ENCODE measurements at regions not wholly inside any gene's neighbourhood (a gene's known extent, or its start where the extent isn't known, plus 50 kb on each side); places are given as distances from the start of the nearest gene placed in this dataset.

- in situ Hi-C loops (cut with HindIII; ENCODE audit: low sequenced_read_pairs) = no loop called here
Measured at GRCh38 chr6:2505624-2506023, 245.1 kb downstream of the MYLK4 start.

- in situ Hi-C loops (cut with HindIII; ENCODE audit: low sequenced_read_pairs) = no loop called here
Measured at GRCh38 chr6:2504495-2505064, 246.1 kb downstream of the MYLK4 start.

GRCh38 chr6:2503816-2504494, 246.8 kb downstream of the MYLK4 start:
- in situ Hi-C loops (cut with HindIII; ENCODE audit: low sequenced_read_pairs) = no loop called here

DNA sequence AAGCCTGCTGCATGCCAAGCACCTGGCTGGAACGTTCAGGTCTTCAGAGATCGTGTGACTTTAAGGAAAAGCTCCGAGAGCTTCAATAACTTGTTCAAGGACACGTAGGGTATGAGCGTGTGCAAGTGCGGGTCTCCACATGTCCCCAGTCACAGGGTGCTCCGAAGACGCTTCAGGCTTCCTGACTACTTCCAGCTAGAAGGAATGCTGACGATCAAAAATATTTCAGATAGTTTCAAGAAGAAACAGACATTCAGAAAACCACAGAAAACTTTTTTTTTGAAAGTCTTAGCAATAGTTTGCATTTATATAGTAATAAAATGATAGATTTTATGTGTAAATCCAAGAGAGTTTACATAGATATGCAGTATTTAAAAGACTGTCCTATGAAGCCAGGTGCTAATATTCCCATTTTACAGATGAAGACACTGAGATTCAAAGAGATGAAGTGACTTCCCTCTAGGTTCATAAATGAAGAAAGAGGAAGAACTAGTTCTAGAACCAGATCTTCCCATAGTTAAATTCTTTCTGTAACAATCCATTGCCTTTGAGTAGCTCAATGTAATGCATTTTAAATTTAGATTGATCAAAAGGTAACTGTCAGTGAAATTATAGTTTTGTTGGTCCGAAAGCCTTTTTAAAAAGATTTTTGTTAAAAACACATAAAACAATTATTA, 247.6 kb downstream of the MYLK4 start:
- in situ Hi-C loops (cut with HindIII; ENCODE audit: low sequenced_read_pairs) = no loop called here

- in situ Hi-C loops (cut with HindIII; ENCODE audit: low sequenced_read_pairs) = no loop called here
Measured at GRCh38 chr6:2502096-2502997, 248.4 kb downstream of the MYLK4 start.

DNA sequence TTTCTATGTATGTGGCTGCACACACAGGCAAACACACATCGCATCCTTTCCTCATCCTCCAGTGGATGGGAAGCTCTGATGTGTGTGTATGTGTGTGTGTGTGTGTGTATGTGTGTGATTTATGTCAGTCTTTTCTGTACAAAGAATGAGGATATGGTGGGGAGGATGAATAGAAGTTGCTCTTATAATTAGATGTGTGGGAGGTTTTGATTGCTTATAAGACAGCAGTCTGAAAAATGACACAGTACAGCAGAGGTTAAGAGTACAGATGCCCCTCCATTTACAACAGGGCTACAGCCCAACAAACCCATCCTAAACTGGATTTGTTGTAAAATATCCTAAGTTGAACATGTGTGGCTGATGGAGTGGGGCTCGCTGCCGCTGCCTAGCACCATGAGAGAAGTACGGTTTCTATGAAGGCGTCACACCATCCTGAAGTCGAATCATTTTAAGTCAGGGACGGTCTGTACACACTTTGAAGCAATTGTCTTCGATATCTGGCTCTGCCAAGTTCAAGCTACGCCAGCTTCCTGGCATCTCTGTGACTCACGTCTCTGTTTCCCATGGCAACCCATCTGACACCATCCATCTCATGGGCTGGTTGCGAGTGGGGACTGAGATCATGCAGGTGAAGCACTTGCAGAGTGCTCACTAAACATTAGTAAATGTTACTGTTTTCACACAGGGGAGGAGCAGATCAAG, 252.6 kb downstream of the MYLK4 start:
- in situ Hi-C loops (cut with HindIII; ENCODE audit: low sequenced_read_pairs) = no loop called here

DNA sequence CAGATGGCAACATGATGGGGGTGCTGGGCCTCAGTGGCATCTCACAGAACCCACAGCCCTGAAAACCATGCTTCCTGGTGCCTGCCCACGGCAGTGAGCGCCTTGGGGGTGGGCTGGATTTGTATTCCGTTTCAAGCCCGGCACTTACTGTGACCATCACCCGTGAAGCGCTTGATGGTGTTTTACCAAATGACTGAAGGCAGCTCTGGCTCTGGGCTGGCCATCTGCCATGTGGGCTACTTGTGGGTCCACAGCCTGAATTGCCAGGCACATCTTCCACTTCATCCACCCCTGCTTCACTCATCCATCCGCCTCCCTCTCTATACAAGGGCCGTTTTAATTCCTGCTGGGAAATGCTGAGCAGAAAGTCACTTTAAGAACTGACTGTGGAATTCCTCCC, 250.9 kb upstream of the GMDS start:
- in situ Hi-C loops (cut with HindIII; ENCODE audit: low sequenced_read_pairs) = no loop called here

- in situ Hi-C loops (cut with HindIII; ENCODE audit: low sequenced_read_pairs) = no loop called here
Measured at GRCh38 chr6:2492686-2493523, 247.5 kb upstream of the GMDS start.

DNA sequence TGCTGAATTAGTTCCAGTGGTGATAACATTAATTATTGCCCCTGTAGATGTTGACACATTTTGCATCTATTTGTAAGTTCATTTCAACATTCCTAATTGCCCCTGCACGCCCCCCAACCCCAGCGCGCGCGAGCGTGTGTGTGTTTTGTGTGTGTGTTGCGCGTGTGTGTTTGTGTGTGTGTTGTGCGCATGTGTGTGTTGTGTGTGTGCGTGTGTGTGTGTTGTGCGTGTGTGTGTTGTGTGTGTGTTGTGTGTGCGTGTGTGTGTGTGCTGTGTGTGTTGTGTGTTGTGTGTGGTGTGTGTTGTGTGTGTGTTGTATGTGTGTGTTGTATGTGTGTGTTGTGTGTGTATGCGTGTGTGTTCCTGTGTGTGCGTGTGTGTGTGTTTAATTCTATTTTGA, 245.7 kb upstream of the GMDS start:
- in situ Hi-C loops (cut with HindIII; ENCODE audit: low sequenced_read_pairs) = no loop called here

DNA sequence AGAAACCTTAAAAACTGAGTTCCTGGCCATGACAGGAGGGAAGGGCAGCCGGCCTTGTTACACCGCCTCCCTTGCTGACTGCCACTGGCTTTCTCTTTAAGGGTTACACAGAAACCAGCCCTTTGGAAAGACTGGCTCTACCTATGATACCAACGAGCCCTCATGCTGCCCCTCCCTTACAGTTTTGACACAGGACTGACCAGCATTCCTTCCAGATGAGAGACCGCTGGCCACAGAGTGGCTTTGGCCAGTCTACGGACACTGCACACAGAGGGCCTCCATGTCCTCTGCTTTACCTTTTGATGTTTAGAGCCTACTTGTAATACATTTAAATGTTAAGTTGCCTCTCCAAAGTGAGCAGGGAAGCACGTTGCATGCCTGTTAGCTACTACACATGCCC, 243.2 kb upstream of the GMDS start:
- in situ Hi-C loops (cut with HindIII; ENCODE audit: low sequenced_read_pairs) = no loop called here

DNA sequence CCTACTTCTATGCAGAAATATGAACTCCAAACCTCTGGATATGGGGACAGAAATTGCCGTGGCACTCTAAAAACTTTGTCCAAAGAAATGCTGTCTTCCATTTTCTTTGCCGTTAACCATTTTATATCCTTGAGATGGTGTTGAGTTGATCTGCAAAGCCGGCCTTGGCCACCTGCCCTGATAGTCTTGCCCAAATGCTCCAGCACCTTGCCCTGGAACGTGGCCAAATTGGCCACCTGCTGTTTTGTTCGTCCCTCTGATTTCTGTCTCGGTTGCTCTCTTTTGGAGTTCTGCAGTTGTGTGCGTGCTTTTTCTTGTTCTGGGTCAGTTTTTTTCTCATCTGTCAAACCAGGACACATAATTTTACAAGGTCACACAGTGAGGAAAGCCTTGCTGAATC, 239.7 kb upstream of the GMDS start:
- in situ Hi-C loops (cut with HindIII; ENCODE audit: low sequenced_read_pairs) = no loop called here

GRCh38 chr6:2482773-2483172, 237.4 kb upstream of the GMDS start:
- in situ Hi-C loops (cut with HindIII; ENCODE audit: low sequenced_read_pairs) = no loop called here

- in situ Hi-C loops (cut with HindIII; ENCODE audit: low sequenced_read_pairs) = no loop called here
Measured at GRCh38 chr6:2481307-2481706, 235.9 kb upstream of the GMDS start.

DNA sequence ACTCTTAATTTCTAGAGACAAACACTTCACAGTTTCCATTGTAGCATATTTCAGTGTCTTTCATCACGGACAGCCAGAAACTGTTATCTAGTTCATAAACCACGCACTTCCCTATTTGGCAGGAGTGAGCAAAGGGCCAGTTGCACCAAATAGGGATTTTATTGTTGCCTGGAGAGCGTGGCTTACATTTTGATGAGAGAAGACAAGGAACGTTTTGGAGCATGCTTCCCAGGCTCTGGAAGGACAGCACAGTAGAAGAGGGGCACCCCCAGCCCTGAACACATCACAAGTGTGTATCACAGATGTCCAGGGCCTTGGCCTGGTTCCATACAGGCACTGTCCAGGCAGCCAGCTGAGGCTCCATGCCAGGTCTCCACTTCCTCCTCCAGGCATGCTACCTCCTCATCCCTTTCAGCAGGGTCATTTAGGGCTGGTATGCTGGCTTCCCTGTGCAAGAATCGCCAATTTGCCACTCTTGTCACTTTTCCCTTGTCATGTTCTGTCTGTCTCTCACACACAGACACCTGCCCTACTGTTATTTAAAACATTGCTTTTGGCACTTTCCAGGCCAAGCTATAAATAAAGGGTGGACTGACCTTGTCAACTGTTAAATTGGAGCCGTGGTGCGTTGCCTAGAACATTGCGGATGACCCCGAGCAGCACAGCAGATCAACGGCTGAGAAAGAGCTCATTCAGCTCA, 235.0 kb upstream of the GMDS start:
- in situ Hi-C loops (cut with HindIII; ENCODE audit: low sequenced_read_pairs) = no loop called here

DNA sequence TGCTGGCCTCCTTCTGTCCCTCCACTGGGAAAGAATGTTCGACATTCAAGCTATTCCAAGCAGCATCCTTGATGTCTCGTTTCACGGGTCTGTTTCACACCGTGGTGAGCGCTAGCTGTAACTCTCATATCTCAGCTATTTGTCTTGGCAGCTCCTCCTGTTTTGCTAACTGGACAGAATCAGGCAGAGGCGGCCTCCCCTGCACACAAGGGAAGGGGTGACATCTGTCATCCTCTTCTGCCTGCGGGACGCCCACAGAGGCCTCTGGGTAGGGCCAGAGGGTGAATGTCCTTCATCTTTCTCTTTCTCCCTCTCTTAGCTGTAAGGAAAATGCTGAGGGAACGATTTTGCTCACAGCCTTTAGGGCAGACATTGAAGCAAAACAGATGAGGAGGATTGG, 232.8 kb upstream of the GMDS start:
- in situ Hi-C loops (cut with HindIII; ENCODE audit: low sequenced_read_pairs) = no loop called here

DNA sequence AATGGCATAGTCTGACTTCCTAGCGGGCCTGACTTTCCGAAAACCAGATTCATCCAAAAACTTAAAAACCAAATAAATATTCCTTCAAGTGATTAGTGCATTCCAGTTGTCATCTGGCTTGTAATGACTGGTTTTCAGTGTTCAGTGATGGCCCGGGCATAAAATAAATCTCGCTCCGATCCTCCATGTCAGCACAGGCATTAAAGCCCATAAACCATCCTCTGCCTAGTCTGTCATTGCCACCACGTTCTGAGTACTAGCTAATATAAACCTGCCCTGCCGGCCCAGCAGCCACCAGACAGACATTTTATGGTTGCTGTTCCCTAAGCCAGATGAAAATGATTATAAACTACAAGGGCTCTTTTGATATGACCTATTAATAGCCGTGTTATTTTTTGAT, 232.3 kb upstream of the GMDS start:
- in situ Hi-C loops (cut with HindIII; ENCODE audit: low sequenced_read_pairs) = no loop called here

DNA sequence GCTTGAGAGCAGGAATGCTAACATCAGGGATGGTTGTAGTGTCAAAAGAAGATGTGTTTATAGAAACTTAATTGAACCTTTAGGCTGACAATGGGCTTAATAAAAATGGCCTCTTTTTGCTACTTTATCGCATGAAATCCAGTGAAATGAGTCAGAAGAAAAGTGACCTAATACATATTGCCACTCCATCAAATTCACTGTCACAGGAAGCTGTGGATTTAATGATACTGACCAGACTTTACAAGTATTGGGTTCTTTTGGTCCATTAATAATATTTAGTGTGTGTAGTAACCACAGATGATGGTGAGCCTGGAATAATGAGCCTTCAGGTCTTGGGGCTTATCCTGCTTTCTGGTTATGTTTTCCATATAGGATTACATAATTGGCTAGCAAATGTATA, 231.8 kb upstream of the GMDS start:
- in situ Hi-C loops (cut with HindIII; ENCODE audit: low sequenced_read_pairs) = no loop called here

DNA sequence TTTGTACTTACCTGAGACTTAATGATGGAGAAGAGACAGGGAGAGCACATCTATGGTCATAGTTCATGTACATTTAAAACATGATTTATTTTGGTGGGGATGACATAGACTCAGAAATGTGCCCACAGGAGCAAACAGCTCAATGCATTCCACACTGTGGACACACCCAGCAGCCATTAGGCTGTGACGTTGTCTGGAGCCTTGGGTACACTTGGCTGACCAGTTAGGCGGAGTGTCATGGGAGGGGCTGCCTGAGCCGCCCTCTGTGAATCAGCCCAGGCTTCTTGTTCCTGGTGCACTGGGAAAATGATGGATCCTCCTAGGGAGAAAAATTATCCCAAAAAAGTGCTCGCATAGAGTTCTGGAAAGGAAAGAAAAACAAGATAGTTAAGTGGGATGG, 231.0 kb upstream of the GMDS start:
- in situ Hi-C loops (cut with HindIII; ENCODE audit: low sequenced_read_pairs) = no loop called here

GRCh38 chr6:2471472-2471871, 226.1 kb upstream of the GMDS start:
- in situ Hi-C loops (cut with HindIII; ENCODE audit: low sequenced_read_pairs) = loop anchor here (25.0 kb wide), 1 partner anchor 166 kb away; no protein-coding TSS in a partner anchor

All from DLD1 (cell line).